Panc1 (cell line): ENCODE measurements at regions not wholly inside any gene's neighbourhood (a gene's known extent, or its start where the extent isn't known, plus 50 kb on each side); places are given as distances from the start of the nearest gene placed in this dataset.

Experiments used
- ATAC-seq: fragments of 200-7000 bp; cut with Tn5 transposase; 2 replicates; pipeline ENCODE4 v1.9.1; 2020; ENCODE audit warnings: mild to moderate bottlenecking, moderate library complexity
- BruUV-seq: library from RNA; stranded (reverse); fragments of 400-500 nt; replicated peaks from 2 replicates; lab custom pipeline; 2021; lab: Mats Ljungman, UMichigan
- CTCF ChIA-PET: fragments of 300-600 bp; sonication (Branson Sonifier 250); formaldehyde crosslinking; loops from one replicate; lab custom pipeline; 2022; ENCODE audit warnings: antibody characterized with exemption; lab: Charles Lee
- POLR2A ChIA-PET: fragments of 300-600 bp; sonication (Branson Sonifier 250); formaldehyde crosslinking; loops from one replicate; lab custom pipeline; 2022; ENCODE audit warnings: antibody characterized with exemption; lab: Charles Lee
- DNase-seq: peaks from one replicate; pipeline ENCODE4 v3.0.0-alpha.2; 2010; ENCODE audit warnings: low read depth, low spot score
- H3K27ac ChIP-seq: 2 replicates; pipeline ENCODE4 v1.5.1; 2011; ENCODE audit warnings: mild to moderate bottlenecking, low read length, inconsistent platforms
- H3K27me3 ChIP-seq: fragments of 200-500 bp; sonication (Bioruptor generic); 2 replicates; pipeline ENCODE4 v1.6.0; 2014; ENCODE audit warnings: low read length, inconsistent platforms; ENCODE audit not compliant: control insufficient read depth, insufficient read depth
- H3K36me3 ChIP-seq: fragments of 200-500 bp; sonication (Bioruptor generic); 2 replicates; pipeline ENCODE4 v1.5.1; 2014; ENCODE audit warnings: inconsistent platforms, mild to moderate bottlenecking, low read length, moderate library complexity; ENCODE audit not compliant: control insufficient read depth, insufficient read depth
- H3K4me1 ChIP-seq: 2 replicates; pipeline ENCODE4 v1.5.1; 2011; ENCODE audit warnings: inconsistent platforms, mild to moderate bottlenecking, low read length, moderate library complexity; ENCODE audit not compliant: control insufficient read depth, insufficient read depth
- H3K4me3 ChIP-seq, 2 experiments: 2 replicates each; pipeline ENCODE4 v1.5.1; 2011 to 2012; ENCODE audit warnings: low read depth in 2 of 2, low read length in 2 of 2, mild to moderate bottlenecking in 2 of 2, inconsistent platforms in 1 of 2, moderate library complexity in 1 of 2
- H3K9me3 ChIP-seq: fragments of 200-500 bp; sonication (Bioruptor generic); 2 replicates; pipeline ENCODE4 v1.5.1; 2014; ENCODE audit warnings: low read depth, mild to moderate bottlenecking, inconsistent platforms, low read length, moderate library complexity; ENCODE audit not compliant: control insufficient read depth, insufficient read depth
- CTCF ChIP-seq: fragments of 450-650 bp; IDR thresholded peaks from 2 replicates; pipeline ENCODE4 v1.5.1; 2017; ENCODE audit warnings: mild to moderate bottlenecking
- POLR2AphosphoS5 ChIP-seq: IDR thresholded peaks from 2 replicates; pipeline ENCODE4 v1.6.1; 2012; ENCODE audit warnings: mild to moderate bottlenecking, low read depth, low read length, moderate library complexity
- REST ChIP-seq, 2 experiments: IDR thresholded peaks; 2 replicates each; pipeline ENCODE4 v1.6.1; 2011 to 2012; ENCODE audit warnings: low read depth in 2 of 2, control low read depth in 1 of 2, low read length in 1 of 2, mild to moderate bottlenecking in 1 of 2, moderate library complexity in 1 of 2; ENCODE audit not compliant: insufficient read depth in 1 of 2
- SIN3A ChIP-seq: IDR thresholded peaks from 2 replicates; pipeline ENCODE4 v1.6.1; 2012; ENCODE audit warnings: low read depth, mild to moderate bottlenecking, low read length, moderate library complexity, borderline replicate concordance; ENCODE audit not compliant: insufficient read depth
- TCF7L2 ChIP-seq: IDR thresholded peaks from 2 replicates; pipeline ENCODE4 v1.6.1; 2011; ENCODE audit warnings: mild to moderate bottlenecking, low read depth, low read length, inconsistent platforms
- in situ Hi-C: cut with HindIII; loops from 2 replicates; pipeline ENCODE4 v1.10.0; 2016; ENCODE audit warnings: low sequenced_read_pairs, low pct_unique_long_range_greater_than_20kb
- intact Hi-C: fragments of 100-400 bp; cut with micrococcal nuclease; formaldehyde crosslinking; loops from one replicate; pipeline ENCODE4 v1.10.0; 2022; ENCODE audit not compliant: unreplicated experiment

- POLR2A ChIA-PET, result no interaction called here
- in situ Hi-C loops (no loop called here), intact Hi-C loops (no loop called here)
- Histone ChIP-seq H3K27ac (no peak overlapping the region), H3K4me3 (no peak overlapping the region), H3K36me3 (no peaks in the 10 kb centered on the region), H3K4me1 (no peaks in the 10 kb centered on the region), H3K9me3 (no peaks in the 10 kb centered on the region), H3K27me3 (no peaks in the 10 kb centered on the region)
- CTCF ChIA-PET, result no interaction called here
- ATAC-seq (no peak), DNase-seq (no peak)
- BruUV-seq, result no TSS peak
- no peak for TF ChIP-seq REST (IDR thresholded peaks at IDR 0.05; ENCODE audit: insufficient read depth in 1 of 2, low read depth in 2 of 2, low read length in 1 of 2)
- no peak for TF ChIP-seq TCF7L2
- no peak for TF ChIP-seq POLR2AphosphoS5
- TF ChIP-seq SIN3A, result no peak
- TF ChIP-seq CTCF, result no peak
These were observed 336.8 kb upstream of the CLNK start for GRCh38 chr4:11021333-11021732.

GRCh38 chr4:11019451-11020240, 335.1 kb upstream of the CLNK start:
- no peak overlapping the region for H3K4me3 ChIP-seq
- H3K27me3 ChIP-seq, result no peaks in the 10 kb centered on the region
- in situ Hi-C loops, result no loop called here
- no peak for ATAC-seq
- intact Hi-C loops, result no loop called here
- no TSS peak for BruUV-seq
- POLR2A ChIA-PET, result no interaction called here
- no peaks in the 10 kb centered on the region for H3K4me1 ChIP-seq
- H3K36me3 ChIP-seq, result no peaks in the 10 kb centered on the region
- no peaks in the 10 kb centered on the region for H3K9me3 ChIP-seq
- no peak for TF ChIP-seq CTCF
- TF ChIP-seq REST (IDR thresholded peaks at IDR 0.05; ENCODE audit: insufficient read depth in 1 of 2, low read depth in 2 of 2, low read length in 1 of 2), result no peak
- no peak for TF ChIP-seq TCF7L2
- TF ChIP-seq POLR2AphosphoS5, result no peak
- TF ChIP-seq SIN3A, result no peak
- CTCF ChIA-PET, result no interaction called here
- no peak overlapping the region for H3K27ac ChIP-seq
- DNase-seq, result no peak
